HG03108 (cell line): ENCODE measurements at regions not wholly inside any gene's neighbourhood (a gene's known extent, or its start where the extent isn't known, plus 50 kb on each side); places are given as distances from the start of the nearest gene placed in this dataset.

Experiments used
- ATAC-seq: cut with Tn5 transposase; IDR thresholded peaks from one replicate; pipeline ENCODE4 v1.9.1; 2021; ENCODE audit warnings: moderate library complexity; ENCODE audit not compliant: unreplicated experiment

DNA sequence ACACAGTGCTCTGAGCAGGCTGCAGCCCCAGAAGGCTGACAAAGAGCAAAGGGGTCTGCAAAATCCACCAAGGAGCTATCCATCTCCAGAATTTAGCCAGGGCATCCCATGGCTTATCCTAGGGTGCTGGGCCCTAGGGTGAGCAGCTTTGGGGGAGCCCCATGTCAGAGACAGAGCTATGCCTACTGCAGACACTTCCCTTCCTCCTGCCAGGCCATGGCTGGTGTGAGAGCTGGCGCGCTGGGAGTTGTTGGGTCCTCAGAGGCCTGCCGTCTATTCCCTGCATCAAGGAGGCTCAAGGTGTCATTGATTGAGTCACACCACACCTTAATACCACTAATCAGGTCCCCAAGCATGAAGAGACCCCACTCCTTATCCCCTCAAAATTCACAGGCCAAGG lies 85.3 kb upstream of the TP53I11 start:
- no peak for ATAC-seq

DNA sequence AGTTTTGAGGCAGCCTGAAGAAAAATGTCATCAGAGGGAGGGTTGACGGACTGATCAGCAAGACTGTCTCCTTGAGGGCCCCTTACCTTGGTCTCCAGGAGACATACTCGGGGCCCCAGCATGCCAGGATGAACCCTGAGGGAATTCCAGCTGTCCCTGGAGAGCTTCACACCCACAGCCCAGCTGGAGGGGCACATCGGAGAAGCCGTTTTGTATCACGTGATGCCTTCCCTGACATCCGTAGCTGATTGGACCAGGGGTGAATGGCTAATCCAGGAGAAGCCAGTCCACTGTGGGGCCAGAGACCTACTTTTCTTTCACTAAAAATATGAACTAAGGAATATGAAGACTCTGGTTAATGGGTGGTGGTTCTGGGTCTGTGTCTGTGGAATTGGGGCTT lies 86.0 kb upstream of the TP53I11 start:
- no peak for ATAC-seq

DNA sequence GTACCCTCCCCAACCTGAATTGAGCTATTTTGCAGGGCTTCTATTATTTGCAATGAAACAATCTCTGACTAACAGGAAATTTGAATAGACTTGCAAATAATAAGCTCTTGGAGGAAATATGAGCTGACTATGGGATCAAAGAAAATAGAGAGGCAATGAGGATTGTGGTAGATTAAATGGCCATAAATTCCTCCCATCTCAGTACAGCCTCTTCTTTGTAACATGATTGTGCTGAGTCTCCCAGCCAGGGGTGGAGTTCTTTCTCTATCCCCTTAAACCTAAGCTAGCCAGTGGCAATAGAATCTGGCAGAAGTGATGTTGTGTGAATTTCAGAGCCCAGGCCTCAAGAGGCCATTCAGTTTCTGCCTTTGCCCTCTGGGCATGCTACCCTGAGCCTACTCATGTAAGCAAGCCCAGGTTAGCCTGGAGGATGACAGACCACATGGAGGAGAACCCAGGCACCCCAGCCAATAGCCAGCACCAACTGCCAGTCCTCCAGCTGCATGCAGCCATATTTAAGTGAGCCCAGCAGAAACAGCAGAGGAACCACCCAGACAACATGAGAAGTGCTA lies 86.8 kb upstream of the TP53I11 start:
- no peak for ATAC-seq

DNA sequence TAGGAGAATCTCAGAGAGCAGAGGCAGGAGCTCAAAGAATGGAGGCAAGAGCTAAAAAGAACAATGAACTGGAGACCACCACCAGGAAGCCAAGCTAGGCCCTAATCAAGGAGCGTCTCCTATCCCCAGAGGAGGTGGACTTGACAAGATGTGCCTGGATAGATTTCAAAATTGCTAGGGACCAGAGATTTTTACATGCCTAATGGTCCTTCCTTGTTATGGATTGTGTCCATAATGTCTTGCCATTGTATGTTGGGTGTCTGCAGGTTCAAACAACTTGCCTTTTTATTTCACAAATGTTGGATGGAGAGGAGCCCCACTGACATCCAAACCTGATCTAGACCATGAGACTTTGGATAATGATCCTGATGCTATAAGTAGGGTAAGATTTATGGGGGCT lies 88.2 kb upstream of the TP53I11 start:
- no peak for ATAC-seq

DNA sequence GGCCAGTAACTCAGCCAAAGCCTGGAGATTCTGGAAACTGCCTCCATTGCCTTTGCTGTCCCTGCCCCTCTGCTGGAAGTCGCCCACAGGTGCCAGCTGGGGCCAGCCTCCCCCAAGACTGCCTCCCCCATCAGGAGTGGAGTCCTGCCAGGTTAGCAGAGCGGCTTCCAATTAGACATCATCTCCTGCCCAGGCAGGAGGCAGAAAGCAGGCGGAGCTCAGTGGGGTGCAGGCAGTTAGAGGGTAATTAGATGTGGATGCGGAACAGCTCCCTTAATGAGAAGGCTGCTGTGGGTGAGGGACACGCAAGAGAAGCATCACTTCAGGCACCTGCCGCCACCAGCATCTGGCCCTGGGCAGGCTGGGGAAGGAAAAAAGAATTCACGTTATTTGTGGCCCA lies 90.9 kb upstream of the TP53I11 start:
- ATAC-seq, result no peak

DNA sequence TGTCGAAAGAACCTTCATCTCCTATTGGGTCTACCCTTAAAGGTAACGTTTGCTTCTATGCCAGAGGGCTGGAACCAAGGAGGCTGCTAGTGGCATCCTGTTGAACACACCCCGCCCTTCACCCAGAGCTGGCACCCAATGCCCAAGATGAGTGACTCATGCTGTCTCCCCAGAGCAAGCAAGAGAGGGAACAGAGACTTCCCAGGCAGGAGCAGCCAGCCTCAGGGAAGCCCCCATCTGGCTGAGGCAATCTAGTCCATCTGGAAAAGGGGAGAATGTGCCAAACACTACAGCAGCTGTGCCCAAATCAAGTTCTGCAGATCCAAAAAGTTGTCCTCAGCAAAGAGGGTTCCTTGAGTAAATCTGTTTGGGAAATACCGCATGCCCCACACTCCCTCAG lies 91.9 kb upstream of the TP53I11 start:
- no peak for ATAC-seq

DNA sequence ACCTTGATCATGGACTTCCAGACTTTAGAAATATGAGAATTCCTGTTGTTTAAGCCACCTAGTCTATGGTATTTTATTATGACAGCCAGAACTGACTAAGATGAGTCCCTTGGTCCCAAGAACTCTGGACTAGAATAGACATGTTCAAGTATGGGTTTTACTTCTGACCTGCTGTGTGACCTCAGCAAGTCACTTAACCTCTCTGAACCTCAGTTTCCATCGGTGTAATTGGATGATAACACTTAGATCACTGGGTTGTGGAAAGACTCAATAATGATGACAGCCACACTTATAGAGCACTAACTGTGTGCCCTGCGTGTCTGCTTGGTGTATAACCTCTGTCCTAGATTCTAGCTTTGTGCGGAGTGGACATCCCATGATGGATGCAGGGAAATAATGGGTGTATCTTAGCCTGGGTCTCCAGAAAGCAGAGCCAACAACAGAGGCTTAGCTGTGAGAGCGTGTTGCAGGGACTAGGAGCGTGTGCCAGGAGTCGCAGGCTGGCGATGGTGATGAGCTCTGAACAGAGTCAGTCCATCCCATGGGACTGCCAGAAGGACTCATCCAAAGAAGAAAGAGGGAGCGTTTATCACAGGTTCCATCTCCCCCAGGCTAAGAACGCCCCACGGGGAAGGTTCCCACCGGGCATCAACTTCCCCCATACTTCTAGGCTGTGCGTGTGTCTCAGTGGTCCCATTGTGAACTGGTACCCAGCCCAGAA lies 93.2 kb upstream of the TP53I11 start:
- ATAC-seq, result no peak

DNA sequence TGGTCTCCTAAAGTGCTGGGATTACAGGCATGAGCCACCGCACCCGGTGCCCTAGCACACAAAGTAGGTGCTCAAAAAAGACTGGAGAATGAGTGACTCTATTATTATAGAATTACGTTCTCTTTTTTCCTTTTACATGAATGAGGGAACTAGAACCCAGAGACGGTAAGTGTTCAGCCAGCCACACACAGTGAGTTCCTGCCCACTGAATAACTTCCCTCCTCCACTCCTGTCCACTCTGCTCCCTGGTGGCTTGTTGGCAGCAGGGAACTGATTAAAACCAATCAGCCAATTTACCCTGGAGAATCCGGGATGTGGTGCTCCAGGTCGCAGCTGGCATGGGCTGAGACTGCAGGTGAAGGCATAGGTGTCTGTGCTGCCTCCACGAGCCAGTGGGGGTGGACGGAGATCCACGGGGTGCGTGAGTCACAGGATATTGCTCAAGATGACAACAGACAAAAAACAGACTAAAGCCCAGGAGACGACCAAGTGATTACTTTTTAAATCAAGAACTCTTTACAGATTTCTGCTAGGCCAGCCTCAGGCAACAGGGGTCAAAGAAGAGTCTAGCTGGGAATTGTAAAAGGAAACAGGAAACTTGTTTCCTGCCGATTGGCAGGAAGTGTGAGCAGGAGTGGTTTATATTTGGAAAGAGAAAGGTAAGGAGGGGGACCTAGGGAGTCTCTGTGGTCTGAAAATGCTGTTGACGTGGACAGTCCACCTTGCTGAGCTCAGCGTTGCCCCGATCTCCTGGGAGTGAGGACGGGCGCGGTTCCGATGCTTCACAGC lies 95.2 kb upstream of the TP53I11 start:
- ATAC-seq, result no peak

DNA sequence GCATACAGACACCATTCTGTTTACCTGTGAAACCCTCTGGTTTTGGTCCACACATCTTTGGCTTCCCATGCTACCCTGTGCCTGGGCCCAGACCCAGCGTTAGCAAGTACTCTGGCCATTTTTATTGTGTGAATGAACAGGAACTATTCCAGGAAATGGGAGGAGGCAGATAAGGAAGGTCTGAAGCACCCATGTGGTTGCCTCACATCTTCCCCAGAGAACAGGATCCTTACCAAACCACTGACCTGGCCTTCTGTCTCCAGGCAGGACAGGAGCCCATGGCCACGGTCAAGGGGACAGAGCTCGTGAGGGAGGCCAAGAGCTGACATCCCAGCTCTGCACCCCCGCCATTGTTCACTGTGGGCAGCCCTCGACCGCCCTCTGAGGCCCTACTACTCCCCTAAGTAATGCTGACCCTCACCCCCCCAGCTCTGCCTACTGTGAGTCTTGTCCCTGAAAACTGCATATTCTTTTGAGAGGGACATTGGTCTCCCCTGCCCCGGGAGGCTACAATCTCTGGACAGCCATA lies 97.7 kb upstream of the TP53I11 start:
- no peak for ATAC-seq

DNA sequence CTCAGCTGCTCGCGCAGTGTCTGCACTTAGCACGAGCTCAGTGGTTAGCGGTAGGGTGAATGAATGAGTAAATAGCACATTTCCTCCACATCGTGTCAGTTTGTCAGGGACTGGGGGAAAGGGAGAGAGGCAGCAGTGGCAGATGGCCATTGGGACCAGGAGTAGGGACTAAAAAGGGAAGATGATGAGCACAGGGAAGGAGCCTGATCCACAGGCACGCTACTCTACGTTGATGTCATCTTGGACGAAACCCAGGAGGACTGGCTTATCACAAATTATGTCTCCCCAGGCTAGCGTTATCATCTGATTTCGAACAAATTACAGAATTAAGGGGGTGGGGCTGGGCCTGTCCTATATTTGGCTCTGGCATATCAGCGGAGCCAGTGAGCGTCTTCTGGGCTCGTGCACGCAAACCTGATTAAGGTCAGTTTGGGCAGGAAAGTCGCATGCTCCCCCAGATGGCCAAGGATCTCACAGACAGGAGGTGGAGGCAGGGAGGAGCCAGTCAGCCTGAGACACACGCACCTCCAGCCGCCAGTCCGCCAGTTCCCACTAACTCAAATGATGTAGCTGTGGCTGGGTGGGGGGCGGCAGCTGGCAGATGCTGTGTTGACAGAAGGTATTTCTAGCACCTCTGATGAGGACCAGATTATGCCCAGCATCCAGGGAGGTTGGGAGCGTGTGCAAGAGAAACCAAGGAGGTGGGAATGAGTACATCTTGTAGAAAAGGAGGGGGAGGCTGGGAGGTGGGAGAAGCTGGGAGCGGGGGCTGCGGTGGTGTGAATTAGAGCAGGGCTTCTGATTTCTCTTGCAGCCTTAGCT lies 97.4 kb upstream of the PRDM11 start:
- no peak for ATAC-seq

DNA sequence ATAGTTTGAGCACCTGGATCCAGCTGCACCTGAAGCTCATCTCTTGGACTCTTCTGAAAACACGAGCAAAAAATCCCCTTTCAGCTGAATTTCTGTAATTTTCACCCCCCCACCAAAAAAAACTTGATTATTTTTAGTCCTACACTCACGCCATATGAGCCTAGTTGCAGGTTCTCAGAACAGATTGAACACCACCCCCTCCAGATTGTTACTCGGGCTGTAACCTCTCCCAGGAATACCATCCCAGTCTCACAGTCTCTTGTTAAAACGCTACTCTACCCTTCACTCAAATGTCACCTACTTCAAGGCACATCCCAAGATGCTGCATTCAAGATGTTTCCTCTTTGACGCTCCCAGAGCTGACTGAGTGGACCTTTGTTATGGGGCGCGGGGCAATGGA lies 96.3 kb upstream of the PRDM11 start:
- ATAC-seq, result no peak

DNA sequence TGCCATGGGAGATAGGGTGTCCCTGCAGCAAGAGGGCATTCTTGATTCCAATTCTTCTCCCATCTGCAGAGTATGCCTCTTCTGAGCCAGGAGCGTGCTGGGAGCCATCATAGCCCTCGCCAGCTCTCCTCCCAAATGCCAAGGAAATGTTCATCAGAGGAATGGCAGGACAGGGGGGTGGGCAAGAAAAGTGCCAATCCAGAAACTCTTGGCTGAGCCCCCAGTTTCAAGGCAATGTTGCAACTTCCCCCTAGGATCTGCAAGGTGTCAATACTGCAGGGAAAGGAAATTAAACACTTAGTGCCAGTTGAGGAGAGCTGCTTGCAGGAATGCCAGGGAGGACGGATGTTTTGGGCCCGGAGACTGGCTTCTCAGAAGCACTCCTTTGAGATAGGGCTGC lies 94.8 kb upstream of the PRDM11 start:
- ATAC-seq, result no peak

DNA sequence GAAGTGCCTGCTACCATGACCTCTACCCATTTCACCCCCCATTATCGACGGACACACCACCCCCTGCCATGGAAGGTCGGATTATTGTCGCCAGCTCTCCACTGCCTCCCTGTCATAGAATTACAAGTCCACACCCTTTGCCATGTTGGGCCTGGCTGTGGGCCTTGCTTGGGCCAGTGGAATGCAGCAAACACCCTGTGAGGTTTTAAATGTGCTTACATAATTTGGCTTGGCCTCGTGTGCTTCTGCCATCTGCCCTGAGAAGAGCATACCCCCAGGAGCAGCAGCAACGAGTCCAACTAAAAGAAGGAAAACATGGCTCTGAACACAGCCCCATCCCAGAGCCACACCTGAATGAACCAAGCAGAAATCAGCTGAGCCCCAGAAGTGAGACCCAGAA lies 94.1 kb upstream of the PRDM11 start:
- ATAC-seq, result no peak

DNA sequence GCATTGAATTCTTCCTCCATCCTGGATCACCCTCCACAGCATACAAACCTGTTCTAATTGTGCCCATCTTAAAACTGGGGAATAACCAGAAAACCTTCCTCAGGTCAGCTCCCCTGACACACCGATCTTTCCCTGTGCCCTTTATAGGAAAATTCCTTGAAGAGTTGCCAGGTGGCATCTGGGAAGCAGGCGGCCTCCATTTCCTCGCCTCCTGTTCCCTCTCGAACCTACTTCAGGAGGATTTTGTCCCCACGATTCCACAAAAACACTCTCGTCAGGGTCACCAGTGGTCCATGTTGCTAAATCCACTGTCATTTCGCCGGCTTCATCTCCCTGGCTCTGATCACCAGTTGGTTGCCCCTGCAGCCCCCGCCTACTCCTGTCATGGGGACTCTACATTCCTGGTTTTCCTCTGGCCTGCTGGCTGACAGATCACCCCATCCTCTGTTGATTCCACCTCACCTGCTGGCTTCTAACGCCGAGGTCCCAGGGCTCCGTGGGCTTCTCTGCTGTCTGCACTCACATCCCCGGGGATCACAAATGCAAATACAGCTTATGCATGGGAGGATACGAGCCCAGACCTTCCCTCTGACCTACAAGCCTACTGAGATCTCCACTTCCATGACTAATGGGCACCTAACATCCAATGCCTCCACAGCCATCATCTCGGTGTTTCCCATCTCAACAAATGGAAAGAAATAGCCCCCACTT lies 92.5 kb upstream of the PRDM11 start:
- ATAC-seq, result no peak

DNA sequence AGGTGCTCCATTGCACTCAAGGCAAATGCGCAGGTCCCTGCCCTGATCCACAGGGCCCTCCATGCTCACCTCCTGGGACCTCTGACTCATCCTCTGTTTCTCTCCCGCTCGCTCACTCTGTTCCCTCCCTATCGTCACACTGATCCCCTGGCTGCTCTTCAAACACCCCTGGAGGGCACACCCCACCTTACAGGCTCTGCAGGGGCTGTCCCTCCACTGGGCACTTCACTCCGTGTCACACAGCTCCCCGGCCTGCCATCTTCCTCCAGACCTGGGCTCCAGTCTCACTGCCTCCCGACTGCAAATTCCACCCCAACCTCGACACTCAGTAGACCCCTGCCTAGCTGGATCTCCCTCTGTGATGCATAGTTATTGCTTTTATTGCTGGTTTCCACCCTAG lies 91.5 kb upstream of the PRDM11 start:
- ATAC-seq, result no peak

DNA sequence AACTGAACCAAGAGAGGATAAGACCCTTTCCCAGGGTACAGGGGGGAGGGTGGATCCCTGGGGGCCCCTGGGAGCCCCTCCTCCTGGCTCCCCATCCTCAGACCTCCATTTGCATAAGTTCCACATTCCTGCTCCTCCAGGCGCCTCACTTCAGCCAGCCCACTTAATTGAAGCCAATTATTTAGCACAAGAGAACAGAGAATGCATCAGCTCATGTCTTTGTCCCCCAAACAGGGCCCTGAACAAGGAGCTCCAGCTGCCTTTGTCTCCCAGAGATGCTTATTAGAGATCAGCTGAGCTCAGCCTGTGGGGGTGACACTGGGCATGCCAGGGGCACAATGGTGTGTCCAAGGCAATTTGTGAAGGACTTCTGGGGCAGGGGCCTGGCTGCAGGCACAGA lies 89.9 kb upstream of the PRDM11 start:
- no peak for ATAC-seq

DNA sequence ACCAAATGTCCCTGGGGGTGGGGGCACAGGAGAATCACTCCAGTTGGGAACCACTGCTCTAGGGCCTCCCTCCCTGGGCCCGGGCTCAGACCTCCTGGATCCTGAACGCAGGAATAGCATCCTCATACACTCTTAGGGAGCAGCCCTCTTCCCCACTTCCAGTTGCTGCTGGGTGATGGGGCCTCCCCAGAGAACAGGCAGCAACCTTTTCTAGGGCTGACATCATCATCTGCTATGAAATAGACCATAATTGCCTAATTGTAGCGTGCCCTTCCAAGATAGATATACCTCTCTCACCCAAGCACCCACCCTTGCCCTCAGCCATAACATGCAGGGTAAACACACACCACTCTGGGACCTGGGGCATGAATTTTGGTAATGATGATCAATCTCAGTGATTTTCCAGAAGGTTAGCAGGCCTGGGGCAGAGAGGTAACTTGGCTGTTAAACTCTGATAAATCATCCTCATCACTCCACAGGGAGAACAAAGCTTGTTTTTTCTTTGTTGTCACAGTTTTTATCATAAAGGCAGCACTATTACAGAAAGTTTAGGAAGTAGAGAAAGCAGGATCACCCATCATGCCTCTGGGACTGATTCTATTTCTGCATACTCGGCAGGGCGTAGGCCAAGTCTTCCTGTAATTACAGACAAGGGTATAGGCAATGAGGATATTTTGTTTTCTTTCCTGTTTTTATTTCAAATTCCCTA lies 88.3 kb upstream of the PRDM11 start:
- ATAC-seq, result no peak

DNA sequence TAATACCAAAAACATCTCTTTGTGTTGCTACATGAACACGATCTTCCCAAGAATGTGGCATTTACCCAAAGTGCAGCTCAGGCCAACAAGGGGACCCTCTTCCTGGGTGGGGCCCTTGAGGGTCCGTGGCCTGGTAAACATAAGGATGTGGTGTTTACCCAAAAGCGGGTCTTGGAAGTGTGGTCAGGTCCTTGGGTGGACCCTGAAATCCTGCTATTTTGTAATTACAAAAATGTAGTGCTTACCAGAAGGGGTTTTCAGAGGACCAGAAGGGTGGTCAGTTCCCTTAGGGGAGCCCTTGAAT lies 87.8 kb upstream of the PRDM11 start:
- no peak for ATAC-seq

DNA sequence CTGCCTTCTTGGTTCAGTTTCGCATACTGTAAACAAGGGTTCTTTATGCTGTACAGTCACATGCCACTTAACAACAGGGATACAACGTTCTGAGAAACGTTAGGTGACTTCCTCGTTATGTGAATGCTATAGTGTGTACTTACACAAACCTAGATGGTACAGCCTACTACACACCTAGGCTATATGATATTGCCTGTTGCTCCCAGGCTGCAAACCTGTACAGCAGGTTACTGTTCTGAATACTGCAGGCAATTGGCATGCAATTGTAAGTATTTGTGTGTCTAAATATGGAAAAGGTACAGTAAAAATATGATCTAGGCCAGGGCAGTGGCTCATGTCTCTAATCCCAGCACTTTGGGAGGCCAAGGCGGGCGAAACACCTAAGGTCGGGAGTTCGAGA lies 85.7 kb upstream of the PRDM11 start:
- no peak for ATAC-seq

DNA sequence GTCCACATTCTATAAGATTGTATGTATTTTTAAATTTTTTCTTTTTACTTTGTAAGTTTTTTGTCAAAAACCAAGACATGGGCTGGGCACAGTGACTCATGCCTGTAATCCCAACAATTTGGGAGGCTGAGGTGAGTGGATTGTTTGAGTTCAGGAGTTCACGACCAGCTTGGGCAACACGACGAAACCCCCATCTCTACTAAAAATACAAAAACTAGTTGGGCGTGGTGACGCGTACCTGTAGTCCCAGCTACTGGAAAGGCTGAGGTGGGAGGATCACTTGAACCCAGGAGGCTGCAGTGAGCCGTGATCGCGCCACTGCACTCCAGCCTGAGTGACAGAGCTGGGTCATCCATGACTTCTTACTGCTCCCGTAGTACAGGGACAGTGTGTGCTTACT lies 84.8 kb upstream of the PRDM11 start:
- ATAC-seq, result no peak
